ENCODE measurements at regions not wholly inside any gene's neighbourhood (a gene's known extent, or its start where the extent isn't known, plus 50 kb on each side); places are given as distances from the start of the nearest gene placed in this dataset.
"Not testable (repeated sequence)": the region's sequence is repeated elsewhere in the genome, so short reads cannot be mapped to it uniquely, and the experiment has no call there.

DNA sequence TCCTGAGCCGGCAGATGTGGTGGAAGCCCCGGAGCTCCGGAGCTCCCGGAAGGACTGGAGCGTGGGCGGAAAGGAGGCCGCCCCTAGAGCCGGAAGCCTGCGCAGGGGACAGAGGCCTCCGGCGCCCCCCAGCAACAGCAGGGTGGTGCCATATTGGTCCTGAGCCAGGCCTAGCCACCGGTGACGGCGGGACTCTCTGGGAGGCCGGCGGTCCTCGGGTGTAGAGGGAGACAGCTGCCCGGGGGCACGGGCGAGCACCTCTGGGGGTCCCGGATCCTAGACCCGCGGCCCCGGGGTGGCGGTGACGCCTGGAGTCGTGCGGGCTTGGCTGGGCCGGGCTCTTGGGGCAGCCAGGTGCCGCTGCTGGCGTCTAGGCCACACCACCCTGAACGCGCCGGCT lies 1472.2 kb downstream of the FOXD4L5 start:
- not testable (repeated sequence) for DNase-seq (ENCODE audit: low read depth, low spot score)

DNA sequence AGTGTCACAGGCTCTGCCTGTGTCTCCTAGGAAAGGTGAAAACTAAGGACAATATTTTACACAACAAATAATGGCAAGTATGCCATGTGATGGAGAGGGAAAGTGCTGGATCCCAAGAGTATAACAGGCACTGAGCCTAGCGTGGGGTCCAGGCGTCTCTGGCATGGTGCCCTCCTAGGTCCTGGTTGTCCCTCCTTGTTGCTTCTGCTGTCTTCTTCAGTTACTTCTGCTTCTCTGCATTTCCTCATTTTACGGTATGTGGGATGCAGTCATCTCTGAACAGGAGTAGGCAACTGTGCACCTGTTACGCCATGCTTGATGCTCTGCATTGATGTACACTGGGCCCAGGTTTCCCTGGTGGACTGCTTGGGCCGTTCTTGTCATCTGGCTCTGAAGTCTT lies 1480.8 kb downstream of the FOXD4L5 start:
- not testable (repeated sequence) for DNase-seq (ENCODE audit: low read depth, low spot score)

DNA sequence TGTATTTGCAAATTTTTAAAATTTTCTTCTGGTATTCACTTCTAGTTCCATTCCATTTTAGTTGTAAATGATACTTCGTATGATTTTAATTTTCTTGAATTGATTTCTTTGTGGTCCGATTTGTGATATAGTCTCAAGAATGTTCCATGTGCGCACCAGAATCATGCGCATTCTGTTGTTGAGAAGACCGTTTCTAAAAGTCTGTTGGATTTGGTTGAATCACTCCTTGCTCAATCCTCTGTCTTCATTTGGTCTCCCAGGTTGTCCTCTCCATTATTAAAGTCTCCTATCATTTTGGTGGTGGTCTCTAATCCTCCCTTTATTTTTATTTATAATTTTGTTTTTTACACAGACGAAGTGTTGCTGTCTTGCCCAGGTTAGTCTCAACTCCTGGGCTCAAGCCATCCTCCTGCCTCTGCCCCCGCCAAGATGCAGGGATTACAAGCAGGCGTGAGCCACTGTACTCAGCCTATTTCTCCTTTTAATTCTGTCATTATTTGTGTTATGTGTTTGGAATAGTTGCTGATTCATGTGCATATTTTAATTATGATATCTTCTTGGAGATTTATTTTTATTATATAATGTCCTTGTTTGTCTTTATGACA lies 1490.8 kb downstream of the FOXD4L5 start:
- not testable (repeated sequence) for DNase-seq (ENCODE audit: low read depth, low spot score)

DNA sequence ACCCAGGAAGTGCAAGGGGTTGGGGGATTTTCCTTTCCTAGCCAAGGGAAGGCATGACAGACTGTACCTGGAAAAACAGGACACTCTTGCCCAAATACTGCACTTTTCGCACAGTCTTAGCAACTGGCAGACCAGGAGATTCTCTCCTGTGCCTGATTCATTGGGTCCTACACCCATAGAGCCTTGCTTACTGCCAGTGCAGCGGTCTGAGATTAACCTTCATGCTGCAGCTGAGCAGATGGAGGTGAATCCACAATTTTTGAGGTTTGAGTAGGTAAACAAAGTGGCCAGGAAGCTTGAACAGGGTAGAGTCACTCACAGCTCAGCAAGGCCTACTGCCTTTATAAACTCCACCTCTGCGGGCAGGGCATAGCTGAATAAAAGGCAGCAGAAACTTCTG lies 1497.6 kb downstream of the FOXD4L5 start:
- not testable (repeated sequence) for DNase-seq (ENCODE audit: low read depth, low spot score)

DNA sequence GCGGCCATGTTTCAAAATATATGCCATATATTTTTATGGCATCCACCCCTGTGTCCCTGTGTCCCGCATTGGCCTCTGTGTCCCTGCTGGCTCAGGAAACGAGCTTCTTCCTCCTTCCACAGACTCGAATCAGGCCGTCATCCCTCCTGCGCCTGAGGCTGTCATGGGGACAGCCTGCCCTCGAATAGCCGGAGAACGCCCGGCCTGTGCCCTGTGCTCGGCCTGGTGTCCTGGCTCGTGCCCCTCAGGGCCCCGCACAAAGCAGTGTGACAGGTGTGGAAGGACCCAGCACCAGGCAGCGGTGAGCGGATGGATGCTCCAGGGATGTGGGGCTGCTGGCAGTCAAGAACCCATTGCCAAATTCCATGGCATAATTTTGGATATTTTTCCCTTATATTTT lies 1500.0 kb downstream of the FOXD4L5 start:
- DNase-seq (ENCODE audit: low read depth, low spot score) = not testable (repeated sequence)

DNA sequence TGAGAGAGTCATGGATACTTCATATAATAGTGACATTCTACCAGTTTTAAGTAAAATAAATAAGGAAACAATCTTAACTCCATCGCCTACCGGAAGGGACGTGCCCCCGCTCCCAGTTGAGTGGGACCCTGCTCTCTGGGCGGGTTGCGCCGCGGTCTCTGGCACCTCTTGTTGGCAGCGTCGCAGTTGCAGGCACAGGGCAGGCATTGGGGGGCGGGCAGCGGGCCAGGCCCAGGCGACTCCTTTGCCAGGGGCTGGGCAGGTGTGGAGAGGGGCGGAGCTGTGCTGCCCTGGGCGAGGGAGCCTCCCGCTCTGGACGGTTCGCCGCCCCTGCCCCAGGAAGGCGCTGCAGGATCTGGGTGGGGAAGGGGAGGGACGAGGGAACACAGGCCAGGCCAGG lies 1500.6 kb downstream of the FOXD4L5 start:
- not testable (repeated sequence) for DNase-seq (ENCODE audit: low read depth, low spot score)

DNA sequence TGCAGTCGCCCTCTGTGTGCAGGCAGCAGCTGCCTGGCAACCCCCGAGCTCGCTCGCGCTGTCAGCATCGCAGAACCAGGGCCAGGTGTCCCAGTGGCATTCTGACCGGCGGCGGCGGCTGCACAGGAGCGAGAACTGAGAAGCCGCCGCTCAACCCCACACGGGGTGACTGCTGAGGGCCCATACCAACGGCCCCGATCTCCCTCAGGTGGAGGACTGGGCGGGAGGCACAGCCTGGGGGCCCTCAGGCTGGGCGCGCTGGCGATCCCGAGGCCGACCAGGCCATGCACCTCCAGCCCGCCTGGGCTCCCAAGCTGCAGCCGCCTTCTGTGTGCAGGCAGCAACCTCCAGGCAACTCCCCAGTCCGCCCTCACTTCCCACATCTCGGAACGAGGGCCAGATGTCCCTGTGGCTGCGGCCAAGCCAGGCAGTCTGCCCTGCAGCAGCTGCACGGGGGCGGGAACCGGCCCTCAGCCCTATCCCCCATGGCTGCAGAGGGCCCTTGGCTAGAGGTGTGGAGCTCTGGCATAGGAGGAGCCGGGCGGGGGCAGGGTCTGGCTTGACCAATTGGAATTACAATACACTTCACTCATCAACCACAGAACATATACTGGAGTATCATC lies 1503.1 kb downstream of the FOXD4L5 start:
- not testable (repeated sequence) for DNase-seq (ENCODE audit: low read depth, low spot score)

DNA sequence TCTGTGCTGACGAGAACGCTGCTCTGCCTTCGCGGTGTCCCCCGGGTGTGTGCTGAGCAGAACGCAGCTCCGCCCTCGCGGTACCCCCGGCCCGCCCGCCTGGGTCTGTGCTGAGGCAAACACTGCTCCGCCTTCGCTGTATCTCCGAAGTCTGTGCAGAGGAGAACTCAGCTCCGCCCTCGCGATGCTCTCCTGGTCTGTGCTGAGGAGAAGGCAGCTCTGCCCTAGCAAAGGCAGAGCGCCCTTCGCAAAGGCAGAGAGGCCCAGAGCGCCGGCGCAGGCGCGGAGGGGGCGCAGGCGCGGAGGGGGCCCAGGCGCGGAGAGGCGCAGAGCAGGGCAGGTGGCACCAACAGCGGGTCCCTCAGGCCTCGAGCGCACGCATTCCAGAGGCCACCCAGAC lies 1503.6 kb downstream of the FOXD4L5 start:
- not testable (repeated sequence) for DNase-seq (ENCODE audit: low read depth, low spot score)

DNA sequence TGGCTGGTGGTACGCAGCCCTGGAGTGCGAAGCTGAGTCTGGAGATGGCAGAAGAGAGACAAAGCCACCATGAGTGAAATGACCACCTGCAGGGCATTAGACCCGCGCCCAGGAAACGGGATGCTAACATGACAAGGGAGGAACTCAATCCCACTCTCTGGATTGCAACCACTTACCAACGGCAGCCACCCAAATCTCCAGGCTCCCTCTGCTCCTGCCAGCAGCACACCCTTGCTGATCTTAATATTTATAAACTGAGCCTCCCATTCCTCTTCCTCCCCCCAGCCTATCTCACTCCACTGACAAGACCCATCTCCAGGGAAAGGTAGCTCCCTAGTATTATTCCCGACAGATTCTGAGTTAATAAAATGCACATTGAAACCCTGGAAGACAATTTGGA lies 1508.8 kb downstream of the FOXD4L5 start:
- DNase-seq (ENCODE audit: low read depth, low spot score) = not testable (repeated sequence)

DNA sequence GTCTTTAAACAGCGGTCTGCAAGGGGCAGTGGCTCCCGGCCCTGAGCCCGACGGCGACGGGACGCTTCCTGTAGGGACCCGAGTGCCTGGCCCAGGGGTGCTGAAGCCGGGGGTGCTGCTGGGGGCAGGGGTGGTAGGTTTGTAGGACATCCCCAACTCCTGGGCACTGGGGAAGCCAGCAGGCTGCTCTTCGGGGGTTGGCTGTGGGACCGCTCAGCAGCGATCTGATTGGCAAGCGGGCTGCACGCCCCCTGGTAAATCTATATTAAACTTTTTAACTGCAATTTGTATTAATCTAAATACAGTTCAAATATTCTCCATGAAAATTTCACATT lies 1510.0 kb downstream of the FOXD4L5 start:
- DNase-seq (ENCODE audit: low read depth, low spot score) = not testable (repeated sequence)

DNA sequence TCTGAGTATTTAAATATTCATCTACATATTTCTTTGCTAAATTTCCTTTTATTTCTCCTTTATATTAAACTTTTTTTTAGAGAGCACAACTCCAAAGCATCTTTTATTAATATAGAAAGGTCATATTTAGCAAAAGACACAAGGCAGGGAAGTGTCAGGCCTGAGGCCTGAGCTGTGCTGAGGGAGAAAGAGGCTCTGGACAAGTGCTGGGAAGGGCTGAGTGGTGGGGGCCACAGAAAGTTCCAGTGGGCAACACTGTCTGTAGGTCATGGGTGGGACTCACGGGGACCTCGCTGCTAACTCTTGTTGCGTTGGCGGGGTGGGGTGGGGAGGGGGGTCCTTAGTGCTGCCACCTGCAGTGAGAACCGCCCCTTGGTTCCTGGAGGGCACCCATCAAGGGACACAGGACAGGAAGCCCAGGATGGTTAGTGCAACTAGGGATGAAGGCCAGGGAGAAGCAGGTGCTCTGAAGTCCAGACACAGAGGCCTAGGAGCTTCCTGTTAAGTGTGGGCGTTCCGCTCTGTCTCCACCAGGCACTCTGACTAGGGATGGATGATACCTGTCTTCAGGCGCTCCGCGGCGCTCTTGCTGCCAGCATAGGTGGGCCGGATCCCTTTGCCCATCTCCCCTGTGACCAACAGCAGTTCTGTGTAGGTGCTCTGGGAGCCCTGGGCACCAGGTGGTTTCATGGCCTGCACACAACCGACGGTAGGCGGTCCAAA lies 1510.5 kb downstream of the FOXD4L5 start:
- DNase-seq (ENCODE audit: low read depth, low spot score) = not testable (repeated sequence)

DNA sequence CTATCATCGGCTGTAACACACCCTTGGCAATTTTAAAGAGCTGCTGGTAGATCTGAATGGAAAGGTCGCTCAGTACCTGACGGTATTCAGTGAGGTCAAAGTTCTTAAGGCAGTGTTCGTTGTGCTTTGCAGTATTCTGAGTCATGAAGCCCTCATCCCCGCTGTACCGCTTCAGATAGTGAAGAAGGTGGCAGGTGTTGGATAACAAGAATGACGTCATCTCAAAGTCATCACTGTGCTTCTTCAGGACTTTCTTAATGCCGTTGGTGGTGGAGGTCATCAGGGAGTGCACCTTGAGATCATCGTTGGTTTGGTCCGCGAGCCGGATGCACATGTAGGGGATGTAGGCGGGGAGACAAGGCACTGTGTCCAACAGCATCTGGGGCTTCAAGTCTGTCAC lies 1522.8 kb downstream of the FOXD4L5 start:
- not testable (repeated sequence) for DNase-seq (ENCODE audit: low read depth, low spot score)

DNA sequence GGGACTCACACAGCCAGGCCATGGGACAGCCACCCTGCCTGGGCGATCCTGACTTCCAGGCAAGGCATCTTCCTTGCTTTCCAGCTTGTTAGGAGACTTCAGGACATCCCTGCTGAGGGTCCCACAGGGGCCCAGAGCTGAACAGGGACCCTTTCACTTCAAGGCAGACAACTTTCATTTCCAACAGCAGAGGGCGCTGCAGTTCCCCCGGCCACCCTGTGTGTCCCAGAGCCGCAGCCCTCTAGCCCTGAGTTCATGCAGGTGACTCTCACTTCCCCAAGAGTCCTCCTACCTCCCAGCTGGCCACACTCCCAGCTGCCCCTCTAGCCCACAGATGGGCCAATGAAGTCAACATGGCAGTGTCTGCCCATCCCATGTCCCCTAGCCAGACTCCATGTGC lies 1556.0 kb downstream of the FOXD4L5 start:
- DNase-seq (ENCODE audit: low read depth, low spot score) = not testable (repeated sequence)

DNA sequence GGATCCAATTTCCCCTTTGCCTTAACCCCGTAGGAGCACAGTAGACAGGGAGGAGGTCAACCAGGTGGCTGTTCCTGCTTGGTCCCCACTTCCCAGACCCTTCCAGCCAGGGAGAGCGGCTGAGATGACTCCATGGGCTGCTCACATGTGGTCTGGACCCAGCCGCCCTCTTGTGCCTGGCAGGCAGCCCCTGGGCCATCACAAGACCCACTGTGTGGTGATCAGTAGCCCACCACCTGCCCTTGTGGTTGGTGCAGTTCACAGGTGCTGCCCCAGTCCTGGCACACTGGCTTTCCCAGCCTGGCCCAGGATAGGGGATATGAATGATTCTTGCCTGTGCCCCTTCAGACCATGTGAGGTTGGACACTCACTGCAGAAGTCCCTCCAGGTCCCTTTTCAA lies 1556.7 kb downstream of the FOXD4L5 start:
- no peak for DNase-seq (ENCODE audit: low read depth, low spot score)

DNA sequence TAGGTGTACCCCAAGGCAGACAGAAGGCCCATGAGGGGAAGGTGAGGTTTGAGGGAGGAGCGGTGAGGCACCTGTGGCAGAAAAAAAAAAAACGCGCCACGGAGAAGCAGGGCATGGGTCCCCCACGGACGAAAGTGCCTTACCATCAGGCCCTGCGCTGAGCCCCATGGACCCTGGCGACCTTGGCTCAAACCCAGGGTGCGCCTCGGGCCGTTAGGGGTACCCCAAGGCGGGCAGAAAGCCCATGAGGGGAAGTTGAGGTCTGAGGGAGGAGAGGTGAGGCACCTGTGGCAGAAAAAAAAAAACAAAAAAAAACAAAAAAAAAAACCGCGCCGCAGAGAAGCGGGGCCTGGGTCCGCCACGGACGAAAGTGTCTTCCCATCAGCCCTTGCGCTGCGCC lies 1576.7 kb downstream of the FOXD4L5 start:
- not testable (repeated sequence) for DNase-seq (ENCODE audit: low read depth, low spot score)

DNA sequence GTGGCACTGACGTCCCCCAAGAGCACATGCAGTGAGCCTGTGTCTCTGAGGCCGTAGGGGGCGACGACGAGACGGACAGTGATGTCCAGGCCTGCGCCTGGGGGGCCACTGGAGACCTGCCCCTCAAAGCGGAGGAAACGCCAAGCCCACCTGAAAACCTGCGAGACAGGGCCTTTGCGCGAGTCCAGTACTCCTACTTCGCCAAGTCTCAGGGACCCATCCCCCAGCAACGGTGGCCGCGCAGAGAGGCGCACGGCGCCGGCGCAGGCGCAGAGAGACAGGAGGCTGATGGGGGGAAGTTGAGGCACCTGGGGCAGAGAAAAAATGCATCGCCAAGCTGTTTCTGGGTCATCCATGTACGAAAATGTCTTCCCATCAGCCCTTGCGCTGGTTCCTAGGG lies 1580.6 kb downstream of the FOXD4L5 start:
- not testable (repeated sequence) for DNase-seq (ENCODE audit: low read depth, low spot score)

DNA sequence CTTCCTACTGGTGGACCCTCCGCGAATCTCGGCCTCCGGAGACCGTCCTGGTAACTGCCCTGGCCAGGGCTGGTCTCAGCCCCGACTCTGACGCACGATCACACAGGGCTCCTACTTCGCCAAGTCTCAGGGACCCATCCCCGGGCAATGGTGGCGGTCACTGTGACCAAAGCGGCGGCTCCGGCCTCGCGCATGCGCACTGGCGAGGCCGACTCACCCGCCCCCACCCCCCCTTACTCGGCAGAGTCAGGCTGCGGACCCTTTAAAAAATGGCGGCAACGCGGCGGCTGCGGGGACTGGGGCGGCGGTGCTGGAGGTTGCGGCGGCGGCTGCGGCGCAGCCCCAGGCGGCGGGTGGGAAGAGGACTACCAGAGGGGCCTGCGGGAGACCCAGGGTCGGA lies 1581.3 kb downstream of the FOXD4L5 start:
- DNase-seq (ENCODE audit: low read depth, low spot score) = not testable (repeated sequence)

DNA sequence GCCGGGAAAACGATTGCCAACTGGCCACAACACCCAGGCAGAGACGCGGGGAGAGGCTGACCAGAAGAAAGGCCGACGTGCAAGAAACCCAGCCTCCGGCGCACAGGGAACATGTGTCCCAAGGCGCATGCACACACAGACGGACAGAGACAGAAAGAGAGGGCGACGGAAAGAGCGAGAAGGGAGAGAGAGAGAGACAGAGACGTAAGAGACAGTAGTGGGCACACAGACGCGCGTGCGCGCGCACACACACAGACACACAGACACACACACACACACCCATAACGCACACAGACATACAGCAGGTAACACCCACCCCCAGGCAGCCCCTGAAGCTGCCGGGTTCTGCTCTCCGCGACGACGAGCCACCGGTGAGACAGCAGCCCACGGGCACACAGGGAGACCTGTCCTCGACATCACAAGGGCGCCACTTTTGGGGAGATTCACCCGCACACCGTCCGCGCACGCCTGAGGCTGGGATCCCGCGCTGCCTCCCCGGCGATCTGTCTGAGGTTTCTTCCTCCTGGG lies 1581.8 kb downstream of the FOXD4L5 start:
- DNase-seq (ENCODE audit: low read depth, low spot score) = not testable (repeated sequence)

All from activated CD4-positive, CD25-positive, alpha-beta regulatory T cell treated with anti-CD3 and anti-CD28 coated beads, Interleukin-2, amount 50 U/mL, for 16 hours (primary cell).